NCI-H2227 treated with DMSO at 0.1 percent for 48 hours (cell line): ENCODE measurements at regions not wholly inside any gene's neighbourhood (a gene's known extent, or its start where the extent isn't known, plus 50 kb on each side); places are given as distances from the start of the nearest gene placed in this dataset.
A peak's percentile ranks its signal among the peaks of the same experiment; 100 is the strongest.

Source experiments
- DNase-seq: peaks from one replicate; lab custom pipeline; 2025; lab: John Stamatoyannopoulos, UW

GRCh38 chr14:28468191-28469151 lies 298.1 kb upstream of the FOXG1 start:
- no peak for DNase-seq

- peak; percentile 14 for DNase-seq
Observed at GRCh38 chr14:28482251-28483040, 284.1 kb upstream of the FOXG1 start.

GRCh38 chr14:28483506-28483905 lies 283.1 kb upstream of the FOXG1 start:
- no peak for DNase-seq

- no peak for DNase-seq
Observed at GRCh38 chr14:28488684-28489083, 277.9 kb upstream of the FOXG1 start.

GRCh38 chr14:28493516-28493915 lies 273.1 kb upstream of the FOXG1 start:
- no peak for DNase-seq

- DNase-seq: no peak
Observed at GRCh38 chr14:28494196-28494595, 272.4 kb upstream of the FOXG1 start.

- no peak for DNase-seq
Observed at GRCh38 chr14:28496364-28496763, 270.2 kb upstream of the FOXG1 start.

GRCh38 chr14:28502517-28502916 lies 264.1 kb upstream of the FOXG1 start:
- DNase-seq: no peak

GRCh38 chr14:28515571-28515970 lies 251.0 kb upstream of the FOXG1 start:
- DNase-seq: no peak

GRCh38 chr14:28536889-28537288 lies 229.7 kb upstream of the FOXG1 start:
- no peak for DNase-seq

GRCh38 chr14:28542040-28542439 lies 224.5 kb upstream of the FOXG1 start:
- no peak for DNase-seq

- DNase-seq: no peak
Observed at GRCh38 chr14:28565345-28565744, 201.2 kb upstream of the FOXG1 start.

GRCh38 chr14:28570391-28570790 lies 196.2 kb upstream of the FOXG1 start:
- no peak for DNase-seq

GRCh38 chr14:28571636-28572035 lies 195.0 kb upstream of the FOXG1 start:
- no peak for DNase-seq

GRCh38 chr14:28576523-28576922 lies 190.1 kb upstream of the FOXG1 start:
- no peak for DNase-seq

- DNase-seq: no peak
Observed at GRCh38 chr14:28577187-28577586, 189.4 kb upstream of the FOXG1 start.

GRCh38 chr14:28577711-28578131 lies 188.9 kb upstream of the FOXG1 start:
- DNase-seq: no peak

- DNase-seq: no peak
Observed at GRCh38 chr14:28584951-28585350, 181.6 kb upstream of the FOXG1 start.

GRCh38 chr14:28589792-28590191 lies 176.8 kb upstream of the FOXG1 start:
- DNase-seq: no peak

GRCh38 chr14:28596391-28596790 lies 170.2 kb upstream of the FOXG1 start:
- no peak for DNase-seq

GRCh38 chr14:28599191-28599590 lies 167.4 kb upstream of the FOXG1 start:
- DNase-seq: no peak

GRCh38 chr14:28599605-28600004 lies 167.0 kb upstream of the FOXG1 start:
- no peak for DNase-seq

- DNase-seq: no peak
Observed at GRCh38 chr14:28603606-28604005, 163.0 kb upstream of the FOXG1 start.
